GM18499 (cell line): ENCODE measurements at regions not wholly inside any gene's neighbourhood (a gene's known extent, or its start where the extent isn't known, plus 50 kb on each side); places are given as distances from the start of the nearest gene placed in this dataset.

Experiments
- ATAC-seq: cut with Tn5 transposase; IDR thresholded peaks from one replicate; pipeline ENCODE4 v1.9.1; 2021; ENCODE audit warnings: moderate number of reproducible peaks; ENCODE audit not compliant: insufficient read depth, unreplicated experiment

- ATAC-seq, result no peak
Measured at GRCh38 chr12:85352016-85352415, 72.0 kb downstream of the ALX1 start.

- no peak for ATAC-seq
Measured at GRCh38 chr12:85356596-85357385, 76.8 kb downstream of the ALX1 start.

GRCh38 chr12:85357609-85358008 lies 77.6 kb downstream of the ALX1 start:
- no peak for ATAC-seq

GRCh38 chr12:85358715-85359114 lies 78.7 kb downstream of the ALX1 start:
- ATAC-seq, result no peak

GRCh38 chr12:85363382-85364190 lies 83.6 kb downstream of the ALX1 start:
- no peak for ATAC-seq

GRCh38 chr12:85367936-85368335 lies 87.9 kb downstream of the ALX1 start:
- ATAC-seq, result no peak

GRCh38 chr12:85369365-85370154 lies 89.5 kb downstream of the ALX1 start:
- no peak for ATAC-seq

- no peak for ATAC-seq
Measured at GRCh38 chr12:85373045-85373444, 93.0 kb downstream of the ALX1 start.

- no peak for ATAC-seq
Measured at GRCh38 chr12:85374981-85375380, 95.0 kb downstream of the ALX1 start.

- ATAC-seq, result no peak
Measured at GRCh38 chr12:85385406-85385805, 105.4 kb downstream of the ALX1 start.

GRCh38 chr12:85390266-85390665 lies 110.2 kb downstream of the ALX1 start:
- ATAC-seq, result no peak

- no peak for ATAC-seq
Measured at GRCh38 chr12:85392508-85392907, 112.5 kb downstream of the ALX1 start.

- no peak for ATAC-seq
Measured at GRCh38 chr12:85393606-85394005, 113.6 kb downstream of the ALX1 start.

GRCh38 chr12:85394065-85394464 lies 114.0 kb downstream of the ALX1 start:
- no peak for ATAC-seq

- ATAC-seq, result no peak
Measured at GRCh38 chr12:85394809-85395208, 114.8 kb downstream of the ALX1 start.

GRCh38 chr12:85405262-85405661 lies 125.2 kb downstream of the ALX1 start:
- ATAC-seq, result no peak

- no peak for ATAC-seq
Measured at GRCh38 chr12:85405781-85406522, 125.9 kb downstream of the ALX1 start.

GRCh38 chr12:85413266-85413665 lies 133.2 kb downstream of the ALX1 start:
- no peak for ATAC-seq

GRCh38 chr12:85422762-85423161 lies 142.7 kb downstream of the ALX1 start:
- no peak for ATAC-seq

- ATAC-seq, result peak; percentile 41
Measured at GRCh38 chr12:85423947-85424346, 143.9 kb downstream of the ALX1 start.
